CD4-positive, alpha-beta T cell treated with Interleukin-17A for 4 hours (primary cell): ENCODE measurements at regions not wholly inside any gene's neighbourhood (a gene's known extent, or its start where the extent isn't known, plus 50 kb on each side); places are given as distances from the start of the nearest gene placed in this dataset.

Experiments used
- DNase-seq: peaks from one replicate; pipeline ENCODE4 v3.0.0-alpha.2; 2020; ENCODE audit warnings: mixed read lengths

- DNase-seq = no peak
Observed at GRCh38 chr2:125070726-125071505, 1045.8 kb downstream of the CNTNAP5 start.

- no peak for DNase-seq
Observed at GRCh38 chr2:125073440-125073839, 1048.4 kb downstream of the CNTNAP5 start.

DNA sequence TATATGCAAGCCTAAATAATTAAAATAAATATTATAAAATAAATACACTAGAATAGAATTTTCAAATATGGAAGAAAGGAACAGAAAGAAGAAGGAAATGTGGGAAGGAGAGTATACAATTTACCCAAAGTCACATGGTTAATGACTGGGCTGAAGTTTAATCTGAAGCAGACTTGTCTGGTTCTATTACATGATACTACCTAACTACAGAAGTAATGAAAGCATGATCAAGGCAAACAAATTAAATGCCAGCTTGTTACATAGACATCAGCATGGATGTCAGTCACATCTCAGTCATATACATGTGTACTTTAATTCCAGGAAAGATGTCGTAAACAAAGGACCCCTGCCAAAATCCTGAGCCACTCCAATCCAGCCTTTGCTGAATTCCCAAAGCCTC is 1060.8 kb downstream of the CNTNAP5 start:
- DNase-seq = no peak

DNA sequence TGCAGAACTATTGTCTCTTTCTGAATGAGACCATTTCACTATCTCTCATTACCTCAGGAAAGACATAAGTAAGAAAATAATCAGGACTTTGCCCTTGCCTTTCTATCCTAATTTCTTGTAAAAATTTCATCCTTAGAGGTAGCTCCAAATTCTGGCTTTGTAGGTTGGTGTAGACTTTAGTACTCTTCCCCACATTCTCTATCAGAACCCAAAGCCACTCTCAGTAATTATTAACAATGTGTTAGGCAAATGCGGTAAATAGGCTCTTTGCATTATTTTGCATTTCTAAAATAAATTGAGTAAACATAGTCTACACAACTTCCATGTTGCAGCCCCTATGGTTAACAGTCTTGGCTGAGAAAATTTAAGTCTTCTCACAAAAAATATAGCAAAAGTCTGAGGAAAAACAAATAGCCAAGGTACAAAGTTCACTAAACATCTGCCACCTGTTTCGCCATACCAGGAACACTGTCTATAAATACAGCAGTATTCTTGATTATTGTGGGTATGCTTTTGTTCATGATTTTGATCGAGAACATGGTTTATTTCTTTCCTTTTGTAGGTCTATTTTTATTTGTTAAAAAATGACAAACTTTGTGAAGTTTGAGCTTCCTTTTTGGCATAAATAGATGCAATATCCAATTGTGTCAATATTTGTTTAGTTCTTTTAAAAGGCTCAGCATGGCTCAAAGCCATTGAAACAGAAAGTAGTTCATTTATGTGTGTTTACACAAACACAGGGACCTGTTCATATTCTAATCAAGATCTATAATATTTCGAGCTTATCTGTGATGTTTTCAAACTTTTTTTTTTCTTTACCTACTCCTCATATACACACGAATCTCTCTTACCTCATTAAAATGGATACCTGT is 1061.5 kb downstream of the CNTNAP5 start:
- no peak for DNase-seq

DNA sequence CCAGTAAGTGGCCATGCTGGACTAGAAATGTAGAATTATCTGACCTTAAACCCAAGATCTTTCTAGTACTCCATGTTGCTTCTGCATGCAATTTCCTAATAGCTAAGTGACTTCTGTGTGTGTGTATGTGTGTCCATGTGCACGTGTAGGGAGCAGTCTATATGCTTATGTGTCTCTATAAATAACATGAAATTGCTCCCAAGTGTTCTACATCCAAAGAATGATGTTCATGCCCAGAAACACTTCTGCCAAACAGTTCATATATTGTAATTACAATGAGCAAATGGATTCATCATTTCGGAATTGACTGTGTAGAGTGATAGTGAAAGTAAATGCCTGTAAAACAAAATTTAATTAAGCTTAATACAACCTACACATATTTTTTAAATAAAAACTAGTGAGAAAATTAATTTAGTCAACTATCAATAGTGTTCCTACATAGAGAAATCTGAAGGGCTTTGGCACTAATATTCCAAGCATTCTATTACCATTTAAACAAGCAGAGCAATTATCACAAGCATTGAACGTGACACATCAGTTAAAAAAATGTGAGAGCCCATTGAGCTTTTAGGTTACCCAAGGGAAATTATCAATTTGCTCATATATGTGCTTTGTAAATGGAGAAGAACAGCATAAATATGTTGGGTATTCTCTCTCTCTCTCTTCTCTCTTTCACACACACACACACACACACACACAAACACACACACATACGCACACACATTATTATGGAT is 1067.4 kb downstream of the CNTNAP5 start:
- no peak for DNase-seq

- no peak for DNase-seq
Observed at GRCh38 chr2:125095826-125096225, 1070.7 kb downstream of the CNTNAP5 start.

GRCh38 chr2:125106710-125107109 is 1081.6 kb downstream of the CNTNAP5 start:
- no peak for DNase-seq

DNA sequence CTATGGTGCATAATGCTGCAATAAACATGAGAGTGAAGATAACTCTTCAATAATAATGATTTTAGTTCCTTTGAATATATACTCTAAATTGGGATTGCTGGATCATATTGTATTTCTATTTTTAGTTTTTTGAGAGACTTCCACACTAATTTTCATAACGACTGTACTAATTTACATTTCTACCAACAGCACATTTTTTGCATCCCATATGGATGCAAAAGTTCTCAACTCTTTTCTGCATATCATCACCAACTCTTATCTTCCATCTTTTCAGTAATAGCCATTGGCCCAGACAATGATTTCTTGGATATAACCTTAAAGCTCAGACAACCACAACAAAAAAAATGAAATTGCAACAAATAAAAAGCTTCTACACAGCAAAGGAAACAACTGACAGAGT is 1082.4 kb downstream of the CNTNAP5 start:
- DNase-seq = no peak

DNA sequence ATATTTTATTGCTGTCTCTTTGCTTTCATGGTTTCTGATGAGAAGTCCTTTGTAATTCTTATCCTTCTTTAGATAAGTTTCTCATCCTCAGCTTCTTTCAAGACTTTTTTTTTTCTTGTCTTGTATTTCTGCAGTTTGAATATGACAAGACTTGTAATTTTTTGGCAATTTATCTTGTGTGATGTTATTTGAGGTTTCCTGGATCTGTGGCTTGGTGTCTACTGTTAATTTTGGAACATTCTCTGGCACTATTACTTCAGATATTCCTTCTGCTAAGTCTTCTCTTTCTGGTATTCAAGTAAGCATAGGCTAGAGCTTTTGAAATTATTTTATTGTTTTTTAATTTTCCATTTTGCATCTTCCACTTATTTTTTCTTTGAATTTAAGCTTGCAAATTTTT is 1083.2 kb downstream of the CNTNAP5 start:
- no peak for DNase-seq

GRCh38 chr2:125125902-125126301 is 1100.8 kb downstream of the CNTNAP5 start:
- no peak for DNase-seq

DNA sequence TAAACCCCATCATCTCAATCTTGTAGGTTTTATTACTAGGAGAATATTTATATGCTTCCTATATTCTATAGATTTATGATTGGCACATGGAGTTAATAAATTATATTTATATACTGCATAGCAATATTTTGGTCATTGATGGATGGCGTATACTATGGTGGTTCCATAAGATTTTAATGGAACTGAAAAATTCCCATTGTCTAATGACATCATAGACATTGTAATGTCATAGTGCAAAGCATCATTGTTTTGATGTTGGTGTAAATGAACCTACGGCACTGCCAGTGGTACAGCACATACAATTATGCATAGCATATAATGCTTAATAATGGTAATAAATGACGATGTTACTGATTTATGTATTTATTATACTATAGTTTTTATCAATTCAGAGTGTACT is 1135.9 kb downstream of the CNTNAP5 start:
- DNase-seq = no peak

GRCh38 chr2:125167152-125167551 is 1142.1 kb downstream of the CNTNAP5 start:
- no peak for DNase-seq

GRCh38 chr2:125167820-125168219 is 1142.7 kb downstream of the CNTNAP5 start:
- DNase-seq = no peak

- DNase-seq = no peak
Observed at GRCh38 chr2:125168442-125168841, 1143.4 kb downstream of the CNTNAP5 start.

GRCh38 chr2:125169022-125169763 is 1144.1 kb downstream of the CNTNAP5 start:
- no peak for DNase-seq

- no peak for DNase-seq
Observed at GRCh38 chr2:125169764-125170146, 1144.7 kb downstream of the CNTNAP5 start.

- no peak for DNase-seq
Observed at GRCh38 chr2:125172181-125172580, 1147.1 kb downstream of the CNTNAP5 start.

DNA sequence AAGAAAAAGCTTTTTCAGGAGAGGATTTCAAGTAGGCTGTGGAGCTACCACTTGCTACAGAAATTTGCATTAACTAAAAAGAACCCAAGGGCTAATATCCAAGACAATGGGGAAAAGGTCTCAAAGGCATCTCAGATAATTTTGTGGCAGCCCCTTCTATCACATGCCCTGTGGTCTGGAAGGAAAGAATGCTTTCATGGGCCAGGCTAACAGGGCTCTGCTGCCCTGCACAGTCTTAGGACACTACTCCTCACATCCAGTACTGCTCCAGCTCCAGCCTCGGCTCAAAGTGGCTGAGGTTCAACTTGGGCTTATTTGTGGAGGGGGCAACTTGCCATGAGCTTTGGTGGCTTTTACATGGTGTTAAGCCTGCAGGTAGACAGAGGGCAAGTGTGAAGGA is 1150.3 kb downstream of the CNTNAP5 start:
- DNase-seq = no peak

- no peak for DNase-seq
Observed at GRCh38 chr2:125185691-125186270, 1160.7 kb downstream of the CNTNAP5 start.

GRCh38 chr2:125207431-125207830 is 1182.3 kb downstream of the CNTNAP5 start:
- no peak for DNase-seq

DNA sequence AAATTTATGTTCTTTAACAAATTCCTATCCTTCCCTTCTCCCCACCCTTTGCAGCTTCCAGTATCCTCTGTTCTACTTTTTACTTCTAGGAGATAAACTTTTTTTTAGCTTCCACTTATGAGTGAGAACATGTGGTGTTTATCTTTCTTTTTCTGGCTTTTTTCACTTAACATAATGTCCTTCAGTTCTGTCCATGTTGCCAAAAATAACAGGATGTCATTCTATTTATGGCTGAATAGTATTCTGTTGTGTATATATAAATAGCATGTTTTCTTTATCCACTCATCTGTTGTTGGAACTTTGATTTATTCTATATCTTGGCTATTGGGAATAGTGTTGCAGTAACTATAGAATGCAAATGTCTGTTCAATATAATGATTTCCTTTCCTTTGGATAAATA is 1191.2 kb downstream of the CNTNAP5 start:
- no peak for DNase-seq

- DNase-seq = no peak
Observed at GRCh38 chr2:125224188-125224587, 1199.1 kb downstream of the CNTNAP5 start.
